H9 (cell line): ENCODE measurements at regions not wholly inside any gene's neighbourhood (a gene's known extent, or its start where the extent isn't known, plus 50 kb on each side); places are given as distances from the start of the nearest gene placed in this dataset.

ENCODE experiments used
- DNase-seq: peaks from one replicate; pipeline ENCODE4 v3.0.0-alpha.2; 2017
- H2AFZ ChIP-seq: one replicate; pipeline ENCODE4 v1.6.1; 2013; ENCODE audit warnings: mild to moderate bottlenecking, low read length, control low read depth, moderate library complexity
- H2AK5ac ChIP-seq: 2 replicates; pipeline ENCODE4 v1.6.1; 2013; ENCODE audit warnings: low read length, control low read depth, mixed read lengths; ENCODE audit not compliant: insufficient read length
- H2BK120ac ChIP-seq: one replicate; pipeline ENCODE4 v1.6.1; 2013; ENCODE audit warnings: low read depth, mild to moderate bottlenecking, low read length, control low read depth, inconsistent platforms; ENCODE audit not compliant: poor library complexity, severe bottlenecking
- H2BK12ac ChIP-seq: 2 replicates; pipeline ENCODE4 v1.6.1; 2013; ENCODE audit warnings: low read length, control low read depth, mixed read lengths, low read depth; ENCODE audit not compliant: insufficient read length
- H2BK15ac ChIP-seq: 2 replicates; pipeline ENCODE4 v1.6.1; 2013; ENCODE audit warnings: low read depth, low read length, control low read depth
- H2BK20ac ChIP-seq: one replicate; pipeline ENCODE4 v1.6.1; 2013; ENCODE audit warnings: low read depth, mild to moderate bottlenecking, low read length, control low read depth, inconsistent platforms; ENCODE audit not compliant: poor library complexity, severe bottlenecking
- H2BK5ac ChIP-seq: 2 replicates; pipeline ENCODE4 v1.6.1; 2013; ENCODE audit warnings: low read length, control low read depth, mixed read lengths; ENCODE audit not compliant: insufficient read length
- H3K14ac ChIP-seq: 2 replicates; pipeline ENCODE4 v1.6.1; 2013; ENCODE audit warnings: low read length, control low read depth; ENCODE audit not compliant: insufficient read depth
- H3K18ac ChIP-seq: 2 replicates; pipeline ENCODE4 v1.6.1; 2013; ENCODE audit warnings: low read depth, mild to moderate bottlenecking, mixed read lengths, low read length, control low read depth; ENCODE audit not compliant: insufficient read length
- H3K23ac ChIP-seq: 2 replicates; pipeline ENCODE4 v1.6.1; 2013; ENCODE audit warnings: low read length, control low read depth, mixed read lengths, low read depth; ENCODE audit not compliant: insufficient read length
- H3K23me2 ChIP-seq: 2 replicates; pipeline ENCODE4 v1.6.1; 2013; ENCODE audit warnings: low read depth, mild to moderate bottlenecking, mixed read lengths, low read length, control low read depth; ENCODE audit not compliant: insufficient read length, poor library complexity, severe bottlenecking
- H3K27ac ChIP-seq: 2 replicates; pipeline ENCODE4 v1.5.1; 2013; ENCODE audit warnings: low read length, control low read depth, mixed read lengths, low read depth; ENCODE audit not compliant: insufficient read length
- H3K27me3 ChIP-seq: 2 replicates; pipeline ENCODE4 v1.6.1; 2013; ENCODE audit warnings: low read length, control low read depth, inconsistent platforms; ENCODE audit not compliant: insufficient read depth
- H3K4ac ChIP-seq: 2 replicates; pipeline ENCODE4 v1.6.1; 2013; ENCODE audit warnings: low read depth, mild to moderate bottlenecking, control low read depth, inconsistent platforms, low read length, moderate library complexity
- H3K4me1 ChIP-seq: 2 replicates; pipeline ENCODE4 v1.6.1; 2013; ENCODE audit warnings: low read length, control low read depth, inconsistent platforms; ENCODE audit not compliant: insufficient read depth
- H3K4me2 ChIP-seq: 2 replicates; pipeline ENCODE4 v1.6.1; 2013; ENCODE audit warnings: low read length, control low read depth, mixed read lengths; ENCODE audit not compliant: insufficient read length, insufficient read depth
- H3K56ac ChIP-seq: 2 replicates; pipeline ENCODE4 v1.6.1; 2013; ENCODE audit warnings: low read depth, mild to moderate bottlenecking, mixed read lengths, low read length, control low read depth; ENCODE audit not compliant: insufficient read length
- H3K79me1 ChIP-seq: 2 replicates; pipeline ENCODE4 v1.6.1; 2013; ENCODE audit warnings: low read depth, mild to moderate bottlenecking, moderate library complexity, low read length, control low read depth, inconsistent platforms; ENCODE audit not compliant: insufficient read depth, poor library complexity, severe bottlenecking
- H3K79me2 ChIP-seq: 2 replicates; pipeline ENCODE4 v1.6.1; 2013; ENCODE audit warnings: low read length, control low read depth, inconsistent platforms; ENCODE audit not compliant: insufficient read depth
- H3K9ac ChIP-seq: 2 replicates; pipeline ENCODE4 v1.6.1; 2013; ENCODE audit warnings: low read length, control low read depth, mixed read lengths; ENCODE audit not compliant: insufficient read length; ENCODE audit errors: extremely low read depth
- H3K9me3 ChIP-seq: one replicate; pipeline ENCODE4 v1.6.1; 2013; ENCODE audit warnings: low read depth, low read length, inconsistent platforms; ENCODE audit not compliant: control insufficient read depth
- H3T11ph ChIP-seq: one replicate; pipeline ENCODE4 v1.6.1; 2013; ENCODE audit warnings: mild to moderate bottlenecking, low read length, control low read depth, inconsistent platforms
- H4K20me1 ChIP-seq: one replicate; pipeline ENCODE4 v1.6.1; 2013; ENCODE audit not compliant: control insufficient read depth, insufficient read length, insufficient read depth
- H4K5ac ChIP-seq: 2 replicates; pipeline ENCODE4 v1.6.1; 2013; ENCODE audit warnings: low read depth, mild to moderate bottlenecking, mixed read lengths, low read length, control low read depth; ENCODE audit not compliant: insufficient read length
- H4K8ac ChIP-seq: replicated peaks from 2 replicates; pipeline ENCODE4 v1.6.1; 2013; ENCODE audit warnings: low read length, control low read depth, mixed read lengths, low read depth; ENCODE audit not compliant: insufficient read length
- H4K91ac ChIP-seq: 2 replicates; pipeline ENCODE4 v1.6.1; 2013; ENCODE audit warnings: low read depth, mild to moderate bottlenecking, moderate library complexity, mixed read lengths, low read length, control low read depth; ENCODE audit not compliant: insufficient read length
- H3K27ac Mint-ChIP-seq, 3 experiments: 2 replicates in 2 of 3; 3 replicates in 1 of 3; pipeline ENCODE4 v1.8.0; 2020 to 2021; ENCODE audit warnings: mixed read lengths in 3 of 3, mild to moderate bottlenecking in 1 of 3, moderate library complexity in 1 of 3
- H3K27me3 Mint-ChIP-seq: 2 replicates; pipeline ENCODE4 v1.8.0; 2021; ENCODE audit warnings: low read depth, mild to moderate bottlenecking, moderate library complexity, mixed read lengths
- H3K36me3 Mint-ChIP-seq, 3 experiments: 2 replicates in 2 of 3; 3 replicates in 1 of 3; pipeline ENCODE4 v1.8.0; 2020 to 2021; ENCODE audit warnings: low read depth in 3 of 3, mixed read lengths in 3 of 3; ENCODE audit not compliant: insufficient read depth in 1 of 3
- H3K4me1 Mint-ChIP-seq, 2 experiments: 2 replicates each; pipeline ENCODE4 v1.8.0; 2020; ENCODE audit warnings: mixed read lengths in 2 of 2
- H3K4me3 Mint-ChIP-seq, 2 experiments: 2 replicates in 1 of 2; 3 replicates in 1 of 2; pipeline ENCODE4 v1.8.0; 2020 to 2021; ENCODE audit warnings: mild to moderate bottlenecking in 2 of 2, mixed read lengths in 2 of 2, moderate library complexity in 1 of 2
- H3K9me3 Mint-ChIP-seq, 2 experiments: 2 replicates in 1 of 2; 3 replicates in 1 of 2; pipeline ENCODE4 v1.8.0; 2020; ENCODE audit warnings: mild to moderate bottlenecking in 2 of 2, mixed read lengths in 2 of 2, moderate library complexity in 1 of 2
- CTCF ChIP-seq: fragments of 200-600 bp; sonication (generic); conservative IDR thresholded peaks from 3 replicates; pipeline ENCODE4 v1.8.0; 2021; ENCODE audit warnings: antibody characterized with exemption, mild to moderate bottlenecking
- WGBS: extraction: QIAGEN DNeasy Blood & Tissue Kit; methylation state at CpG from one replicate; pipeline ENCODE4 v1.1.7; 2013; ENCODE audit warnings: missing lambda C conversion rate, low lambda C conversion rate, mixed read lengths; ENCODE audit not compliant: insufficient read length; ENCODE audit errors: extremely low coverage; 5-methylcytosine and 5-hydroxymethylcytosine counted together

DNA sequence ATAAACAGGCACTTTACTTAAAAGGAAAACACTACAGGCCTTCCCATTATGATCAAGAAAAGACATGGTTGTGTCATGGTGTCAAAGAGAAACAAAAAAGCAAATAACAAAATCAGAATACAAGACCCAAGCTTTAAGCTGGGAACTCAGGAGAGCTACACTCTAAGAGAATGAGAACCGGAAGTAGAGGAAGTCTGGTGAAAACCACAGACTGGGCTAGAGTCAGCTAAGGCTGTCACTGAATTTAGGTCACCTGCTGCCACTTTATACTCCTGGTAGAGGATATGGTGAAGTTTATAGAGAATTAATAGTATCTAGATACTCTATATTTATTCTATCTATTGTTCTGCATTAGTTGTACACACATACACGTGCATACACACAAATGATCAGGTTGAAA, 971.7 kb downstream of the FLRT2 start:
- H3K14ac ChIP-seq: no peak overlapping the region
- H2BK20ac ChIP-seq: no peak overlapping the region
- H3K4me1 ChIP-seq: no peaks in the 10 kb centered on the region
- TF ChIP-seq CTCF: no peak
- no peaks in the 10 kb centered on the region for H3K36me3 Mint-ChIP-seq
- no peak overlapping the region for H2BK5ac ChIP-seq
- H3K56ac ChIP-seq: no peak overlapping the region
- no peaks in the 10 kb centered on the region for H3K4me1 Mint-ChIP-seq
- H3K9me3 ChIP-seq: no peaks in the 10 kb centered on the region
- H2AK5ac ChIP-seq: no peak overlapping the region
- no peak overlapping the region for H3K4me3 Mint-ChIP-seq
- no peak overlapping the region for H2AFZ ChIP-seq
- no peak for DNase-seq
- H2BK120ac ChIP-seq: no peak overlapping the region
- H3K27ac Mint-ChIP-seq: no peak overlapping the region
- no peaks in the 10 kb centered on the region for H3K79me1 ChIP-seq
- no peak overlapping the region for H4K5ac ChIP-seq
- H4K8ac ChIP-seq: no peak overlapping the region
- no peak overlapping the region for H2BK15ac ChIP-seq
- H3K27me3 Mint-ChIP-seq: no peaks in the 10 kb centered on the region
- no peak overlapping the region for H3K27ac ChIP-seq
- H3K23me2 ChIP-seq: no peaks in the 10 kb centered on the region
- no peak overlapping the region for H3K9ac ChIP-seq
- no CpG with 5 or more reads among the region's 2 CpGs for WGBS
- H4K91ac ChIP-seq: no peak overlapping the region
- H3K27me3 ChIP-seq: no peaks in the 10 kb centered on the region
- no peak overlapping the region for H3T11ph ChIP-seq
- 0 out of 5 replicates have a peak, but pooled peaks cover 0 to 1% of the 10 kb centered on the region in 2 experiments for H3K9me3 Mint-ChIP-seq
- no peak overlapping the region for H2BK12ac ChIP-seq
- no peak overlapping the region for H3K23ac ChIP-seq
- H3K4me2 ChIP-seq: no peak overlapping the region
- H3K79me2 ChIP-seq: no peaks in the 10 kb centered on the region
- H3K4ac ChIP-seq: no peak overlapping the region
- H4K20me1 ChIP-seq: no peaks in the 10 kb centered on the region
- no peak overlapping the region for H3K18ac ChIP-seq
